ENCODE measurements at regions not wholly inside any gene's neighbourhood (a gene's known extent, or its start where the extent isn't known, plus 50 kb on each side); places are given as distances from the start of the nearest gene placed in this dataset.

DNA sequence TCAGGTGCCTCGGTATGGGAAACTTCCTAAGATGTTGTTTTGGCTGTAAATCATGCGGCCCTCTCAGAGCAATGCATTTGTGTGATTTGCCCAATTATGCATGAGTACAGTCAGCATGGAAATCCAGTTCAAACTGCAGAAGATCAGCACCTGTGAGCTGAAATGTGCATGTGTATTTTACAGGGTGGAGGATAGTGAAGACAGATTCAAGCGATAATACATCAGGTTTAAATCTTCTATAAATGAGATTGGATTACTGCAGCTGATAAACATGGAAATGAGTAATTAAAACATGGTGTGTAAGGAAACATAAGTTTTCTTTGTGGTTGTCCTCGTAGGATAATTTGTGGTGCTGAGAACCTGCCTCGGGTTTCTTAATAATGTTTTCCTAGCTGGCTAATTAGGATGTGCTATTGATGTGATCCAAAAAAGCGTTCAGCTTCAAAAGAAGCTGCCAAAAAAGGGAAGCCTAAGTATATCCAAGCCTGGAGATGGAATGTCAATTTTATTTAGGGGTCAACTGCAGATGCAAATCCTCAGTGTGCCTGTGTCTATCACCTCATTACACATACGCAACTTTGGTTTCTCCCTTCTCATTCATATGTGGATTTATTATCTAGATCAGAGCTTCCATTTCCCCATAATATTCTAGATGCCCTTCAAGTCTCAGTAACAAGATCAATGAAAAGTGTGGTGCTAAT is 117.1 kb upstream of the CCDC28A start:
- TF ChIP-seq CTCF (conservative IDR thresholded peaks at IDR 0.05; ENCODE audit: low read length) (no peak), EZH2phosphoT487 (IDR thresholded peaks at IDR 0.05; ENCODE audit: borderline replicate concordance) (no peak)

Data from Loucy (cell line).